K562 (cell line): ENCODE measurements at regions not wholly inside any gene's neighbourhood (a gene's known extent, or its start where the extent isn't known, plus 50 kb on each side); places are given as distances from the start of the nearest gene placed in this dataset.

ENCODE experiments used
- ATAC-seq: fragments of 200-7000 bp; cut with Tn5 transposase; 3 replicates; pipeline ENCODE4 v1.9.1; 2020; ENCODE audit warnings: moderate library complexity
- BruUV-seq: library from RNA; stranded (reverse); fragments of 400-500 nt; replicated peaks from 2 replicates; lab custom pipeline; 2021; lab: Mats Ljungman, UMichigan
- CTCF ChIA-PET: fragments of 300-600 bp; formaldehyde crosslinking; extraction: SDS; loops from one replicate; lab custom pipeline; 2021; ENCODE audit warnings: low intra/inter-chr PET ratio; lab: Yijun Ruan, JAX
- POLR2A ChIA-PET: fragments of 300-600, 350-650 bp; sonication (Branson Sonifier 250); formaldehyde crosslinking; extraction: SDS; loops from one replicate; lab custom pipeline; 2021; ENCODE audit warnings: antibody characterized with exemption, inconsistent platforms; lab: Yijun Ruan, JAX
- DNase-seq, 4 experiments: peaks; one replicate each; pipeline versions ENCODE4 v3.0.0 to v3.0.0-alpha.2; 2011 to 2018; ENCODE audit warnings: low spot score in 3 of 4, mixed read lengths in 3 of 4; ENCODE audit errors: extremely low read depth in 1 of 4
- FAIRE-seq: peaks from 2 replicates; lab custom pipeline; 2011; peaks lifted over from hg19 to GRCh38; lab: Jason Lieb, UNC
- H2AFZ ChIP-seq: 2 replicates; pipeline ENCODE4 v1.6.0; 2011; ENCODE audit warnings: low read depth, low read length, control low read depth, inconsistent platforms
- H3K27ac ChIP-seq: fragments of 200-600 bp; 3 replicates; pipeline ENCODE4 v1.8.0; 2011; ENCODE audit warnings: low read depth, mild to moderate bottlenecking, control low read depth, inconsistent platforms, low read length, moderate library complexity, mixed read lengths; ENCODE audit errors: extremely low read depth
- H3K27me3 ChIP-seq, 2 experiments: fragments of 300-600 bp in 1 of 2; 2 replicates in 1 of 2; 3 replicates in 1 of 2; pipeline versions ENCODE4 v1.6.0 to v1.8.0; 2011; ENCODE audit warnings: inconsistent platforms in 2 of 2, low read length in 2 of 2, mild to moderate bottlenecking in 1 of 2, mixed read lengths in 1 of 2, moderate library complexity in 1 of 2; ENCODE audit not compliant: control insufficient read depth in 2 of 2, insufficient read depth in 2 of 2
- H3K36me3 ChIP-seq: fragments of 300-600 bp; 3 replicates; pipeline ENCODE4 v1.8.0; 2011; ENCODE audit warnings: mild to moderate bottlenecking, low read length, inconsistent platforms; ENCODE audit not compliant: control insufficient read depth, insufficient read depth
- H3K4me1 ChIP-seq, 2 experiments: fragments of 200-600 bp in 1 of 2; replicated peaks in 1 of 2; 2 replicates in 1 of 2; 3 replicates in 1 of 2; pipeline versions ENCODE4 v1.5.1 to v1.8.0; 2011; ENCODE audit warnings: inconsistent platforms in 2 of 2, low read length in 2 of 2, mild to moderate bottlenecking in 1 of 2, mixed read lengths in 1 of 2, moderate library complexity in 1 of 2; ENCODE audit not compliant: control insufficient read depth in 2 of 2, insufficient read depth in 2 of 2
- H3K4me2 ChIP-seq: 2 replicates; pipeline ENCODE4 v1.6.1; 2011; ENCODE audit warnings: low read length, control low read depth, inconsistent platforms, mixed read lengths; ENCODE audit not compliant: insufficient read depth
- H3K4me3 ChIP-seq: fragments of 200-600 bp; sonication (generic), shearing (Covaris generic); 2 replicates; pipeline ENCODE4 v1.5.1; 2016; ENCODE audit warnings: control low read depth, inconsistent platforms
- H3K79me2 ChIP-seq: fragments of 200-600 bp; 3 replicates; pipeline ENCODE4 v1.8.0; 2011; ENCODE audit warnings: low read length, inconsistent platforms; ENCODE audit not compliant: control insufficient read depth, insufficient read depth
- H3K9ac ChIP-seq, 2 experiments: 2 replicates each; pipeline versions ENCODE4 v1.6.0 to v1.6.1; 2011; ENCODE audit warnings: low read depth in 2 of 2, low read length in 2 of 2, control low read depth in 1 of 2, inconsistent platforms in 1 of 2, mild to moderate bottlenecking in 1 of 2, mixed read lengths in 1 of 2; ENCODE audit not compliant: insufficient read depth in 1 of 2
- H3K9me1 ChIP-seq: one replicate; pipeline ENCODE4 v1.6.0; 2011; ENCODE audit warnings: inconsistent platforms, mild to moderate bottlenecking, low read length, moderate library complexity; ENCODE audit not compliant: control insufficient read depth, insufficient read depth
- H3K9me3 ChIP-seq: replicated peaks from 2 replicates; pipeline ENCODE4 v1.5.1; 2011; ENCODE audit warnings: low read depth, low read length, inconsistent platforms; ENCODE audit not compliant: control insufficient read depth, insufficient read depth
- H4K20me1 ChIP-seq: replicated peaks from 2 replicates; pipeline ENCODE4 v1.6.1; 2011; ENCODE audit warnings: low read length, inconsistent platforms, mixed read lengths; ENCODE audit not compliant: control insufficient read depth, insufficient read depth
- ATF1 ChIP-seq, 2 experiments: fragments of 450-650 bp in 1 of 2; IDR thresholded peaks; 2 replicates each; pipeline ENCODE4 v1.6.1; 2016; ENCODE audit warnings: missing compliant biosample characterization in 1 of 2, missing genetic modification characterization in 1 of 2
- BMI1 ChIP-seq: fragments of 150-350 bp; IDR thresholded peaks from 2 replicates; pipeline ENCODE4 v1.6.1; 2014; ENCODE audit warnings: low read length
- HMGN3 ChIP-seq: IDR thresholded peaks from 2 replicates; pipeline ENCODE4 v1.6.1; 2011; ENCODE audit warnings: borderline replicate concordance, low read depth, mild to moderate bottlenecking, mixed read lengths, low read length; ENCODE audit not compliant: insufficient read length; ENCODE audit errors: extremely low read depth
- KDM2B ChIP-seq: fragments of 250-450 bp; sonication (Bioruptor Pico); IDR thresholded peaks from 2 replicates; pipeline ENCODE4 v1.8.0; 2021; ENCODE audit warnings: mild to moderate bottlenecking, moderate library complexity
- MBD2 ChIP-seq: sonication (generic); IDR thresholded peaks from 2 replicates; pipeline ENCODE4 v1.6.1; 2016; ENCODE audit warnings: low read depth, borderline replicate concordance
- MTF1 ChIP-seq: fragments of 250-450 bp; sonication (Bioruptor Pico); IDR thresholded peaks from 2 replicates; pipeline ENCODE4 v1.9.0; 2021; ENCODE audit warnings: moderate library complexity, mild to moderate bottlenecking, inconsistent platforms, borderline replicate concordance
- NFIX ChIP-seq: fragments of 250-450 bp; sonication (Bioruptor Pico); IDR thresholded peaks from 2 replicates; pipeline ENCODE4 v1.4.0; 2020; ENCODE audit warnings: low read depth, mild to moderate bottlenecking, moderate library complexity
- RCOR1 ChIP-seq, 2 experiments: IDR thresholded peaks; 2 replicates each; pipeline ENCODE4 v1.6.1; 2012; ENCODE audit warnings: low read depth in 2 of 2, low read length in 2 of 2, borderline replicate concordance in 1 of 2, improper control_type of control experiment in 1 of 2
- ZNF239 ChIP-seq: fragments of 250-450 bp; sonication (Bioruptor Pico); IDR thresholded peaks from 2 replicates; pipeline ENCODE4 v1.4.0; 2020; ENCODE audit warnings: mild to moderate bottlenecking
- ZNF764 ChIP-seq: fragments of 250-450 bp; sonication (Bioruptor Pico); IDR thresholded peaks from 2 replicates; pipeline ENCODE4 v1.4.0; 2020; ENCODE audit warnings: low read depth, mild to moderate bottlenecking, moderate library complexity
- WGBS: fragments of 100-300 bp; shearing (Covaris generic); methylation state at CpG from one replicate; pipeline ENCODE4 v1.1.6; 2016; ENCODE audit warnings: low coverage, mixed read lengths; ENCODE audit not compliant: insufficient coverage; ENCODE audit errors: missing lambda C conversion rate; 5-methylcytosine and 5-hydroxymethylcytosine counted together
- in situ Hi-C: fragments of 300-500 bp; cut with MboI; formaldehyde crosslinking; loops from 4 replicates; pipeline ENCODE4 v1.15.0; 2018; ENCODE audit warnings: inconsistent platforms, mixed read lengths
- intact Hi-C: fragments of 100-400 bp; cut with micrococcal nuclease; formaldehyde crosslinking; loops from 2 replicates; pipeline ENCODE4 v1.14.2; 2022
- TF ChIP-seq, protein P1 (sequence below): fragments of 250-450 bp; sonication (Bioruptor Pico); IDR thresholded peaks from 2 replicates; pipeline ENCODE4 v1.4.0; 2020; ENCODE audit warnings: mild to moderate bottlenecking

DNA sequence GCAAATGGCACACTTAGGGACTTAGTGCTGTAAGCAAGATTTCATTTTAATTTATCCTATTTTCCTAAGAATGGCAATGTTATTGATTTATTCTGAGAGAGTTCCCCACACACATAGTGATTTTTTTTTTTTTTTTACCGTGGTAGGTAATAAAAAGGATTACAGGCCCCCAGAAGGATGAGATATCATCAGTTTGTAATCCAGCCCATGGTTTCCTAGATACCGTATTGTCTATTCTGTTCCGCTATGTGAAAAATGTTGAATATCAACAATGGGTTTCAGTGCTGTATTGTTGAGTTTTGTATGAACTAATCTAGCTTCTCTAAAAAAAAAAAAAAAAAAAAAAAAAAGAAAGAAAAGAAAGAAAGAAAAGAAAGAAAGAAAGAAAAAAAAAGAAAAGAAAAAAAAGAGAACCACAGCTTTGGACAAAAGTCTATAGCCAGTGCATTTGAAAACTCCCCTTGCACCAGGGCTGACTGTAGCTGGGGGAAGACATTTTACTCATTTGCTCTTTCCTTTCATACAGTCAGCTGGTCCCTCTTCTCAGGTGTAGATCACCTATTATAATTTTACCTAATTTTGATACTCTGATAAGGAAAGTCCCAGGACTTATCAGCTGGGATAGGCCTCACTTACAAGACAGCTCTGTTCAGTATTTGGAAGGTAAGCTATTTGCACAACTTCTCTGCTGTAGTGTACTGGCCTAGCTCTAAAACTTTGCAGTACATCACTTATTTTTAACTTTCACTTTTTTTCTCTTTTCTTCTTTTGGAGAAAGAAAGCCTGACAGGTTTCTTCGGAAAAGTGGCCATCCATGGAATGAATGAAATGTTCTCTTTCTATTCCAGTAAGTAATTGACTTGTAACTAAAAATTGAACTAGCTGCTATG, 101.4 kb upstream of the SOX2 start:
- H3K4me2 ChIP-seq: no peak overlapping the region
- FAIRE-seq: no peak
- in situ Hi-C loops (no loop called here), intact Hi-C loops (no loop called here)
- ChIA-PET CTCF (no interaction called here), POLR2A (interaction anchor here (0.5 kb wide), 1 partner anchor 584 kb away, joined by 4 read pairs; no protein-coding TSS in a partner anchor)
- no peaks in the 10 kb centered on the region for H3K79me2 ChIP-seq
- H3K27me3 ChIP-seq: no peaks in the 10 kb centered on the region
- no peaks in the 10 kb centered on the region for H3K9me1 ChIP-seq
- H4K20me1 ChIP-seq: no peaks in the 10 kb centered on the region
- H3K9me3 ChIP-seq: no peaks in the 10 kb centered on the region
- no peak overlapping the region for H2AFZ ChIP-seq
- TF ChIP-seq MBD2: no peak
- TF ChIP-seq ZNF239: no peak
- TF ChIP-seq RCOR1 (IDR thresholded peaks at IDR 0.05; ENCODE audit: borderline replicate concordance in 1 of 2, low read depth in 2 of 2, low read length in 2 of 2): no peak
- no peak for TF ChIP-seq HMGN3
- TF ChIP-seq ZNF764: no peak
- TF ChIP-seq KDM2B: no peak
- TF ChIP-seq BMI1: no peak
- TF ChIP-seq ATF1 (CRISPR knock-in tag; IDR thresholded peaks at IDR 0.05): no peak
- TF ChIP-seq ATF1 (tag; IDR thresholded peaks at IDR 0.05): no peak
- TF ChIP-seq, protein P1, sequence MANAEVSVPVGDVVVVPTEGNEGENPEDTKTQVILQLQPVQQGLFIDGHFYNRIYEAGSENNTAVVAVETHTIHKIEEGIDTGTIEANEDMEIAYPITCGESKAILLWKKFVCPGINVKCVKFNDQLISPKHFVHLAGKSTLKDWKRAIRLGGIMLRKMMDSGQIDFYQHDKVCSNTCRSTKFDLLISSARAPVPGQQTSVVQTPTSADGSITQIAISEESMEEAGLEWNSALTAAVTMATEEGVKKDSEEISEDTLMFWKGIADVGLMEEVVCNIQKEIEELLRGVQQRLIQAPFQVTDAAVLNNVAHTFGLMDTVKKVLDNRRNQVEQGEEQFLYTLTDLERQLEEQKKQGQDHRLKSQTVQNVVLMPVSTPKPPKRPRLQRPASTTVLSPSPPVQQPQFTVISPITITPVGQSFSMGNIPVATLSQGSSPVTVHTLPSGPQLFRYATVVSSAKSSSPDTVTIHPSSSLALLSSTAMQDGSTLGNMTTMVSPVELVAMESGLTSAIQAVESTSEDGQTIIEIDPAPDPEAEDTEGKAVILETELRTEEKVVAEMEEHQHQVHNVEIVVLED (CRISPR knock-in tag): no peak
- TF ChIP-seq MTF1 (CRISPR knock-in tag): no peak
- no peak for TF ChIP-seq NFIX (CRISPR knock-in tag)
- WGBS: 0% methylated on average over 2 of the region's 4 CpGs
- H3K4me1 ChIP-seq: no peaks in the 10 kb centered on the region
- H3K36me3 ChIP-seq: no peaks in the 10 kb centered on the region
- H3K27ac ChIP-seq: no peak overlapping the region
- H3K9ac ChIP-seq: no peak overlapping the region
- H3K4me3 ChIP-seq: no peak overlapping the region
- no peak for DNase-seq
- no TSS peak for BruUV-seq
- no peak for ATAC-seq
